GM12878 (cell line): ENCODE measurements at regions not wholly inside any gene's neighbourhood (a gene's known extent, or its start where the extent isn't known, plus 50 kb on each side); places are given as distances from the start of the nearest gene placed in this dataset.

Experiments
- ELK1 ChIP-seq: IDR thresholded peaks from 2 replicates; pipeline ENCODE4 v1.6.1; 2012; ENCODE audit warnings: low read depth, low read length, improper control_type of control experiment
- MEF2A ChIP-seq: IDR thresholded peaks from 2 replicates; pipeline ENCODE4 v1.6.1; 2011; ENCODE audit warnings: low read depth, mild to moderate bottlenecking, low read length, moderate library complexity; ENCODE audit not compliant: insufficient read depth
- ZBTB33 ChIP-seq: fragments of 450-650 bp; IDR thresholded peaks from 2 replicates; pipeline ENCODE4 v1.6.1; 2017; ENCODE audit warnings: mild to moderate bottlenecking

DNA sequence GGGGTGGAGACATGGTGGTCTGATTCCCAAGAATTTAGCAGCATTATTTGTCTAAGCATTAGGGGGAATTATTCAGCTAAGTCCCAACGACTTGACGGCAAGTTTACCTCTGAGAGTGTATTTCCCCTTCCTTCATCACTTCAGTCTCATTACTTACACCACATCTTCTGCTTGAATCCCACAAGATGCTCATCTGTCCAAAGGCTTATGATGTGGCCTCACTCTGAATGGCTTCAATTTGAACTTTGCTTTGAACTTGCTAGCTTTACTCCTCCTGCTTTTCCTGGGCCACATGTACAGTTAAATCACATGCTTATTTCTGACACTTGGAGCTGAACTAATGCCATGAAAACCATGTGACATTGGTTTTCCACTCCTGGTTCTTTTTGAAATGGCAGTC is 231.3 kb upstream of the SATB1 start:
- TF ChIP-seq ZBTB33 (no peak), MEF2A (no peak), ELK1 (no peak)
